Gastroesophageal sphincter (tissue), 4 donors: ENCODE measurements at regions not wholly inside any gene's neighbourhood (a gene's known extent, or its start where the extent isn't known, plus 50 kb on each side); places are given as distances from the start of the nearest gene placed in this dataset.

Source experiments
- ATAC-seq: fragments of 150-250 bp; one replicate; pipeline ENCODE4 v1.9.1; 2016; ENCODE audit warnings: mild to moderate bottlenecking, moderate library complexity
- H3K27ac ChIP-seq, 4 donors: fragments of 200-600 bp; sonication (generic) in 3 of 4; 1 replicate in 3 of 4; 2 replicates in 1 of 4; pipeline ENCODE4 v1.5.1; 2016 to 2019
- H3K27me3 ChIP-seq: fragments of 200-600 bp; sonication (generic); one replicate; pipeline ENCODE4 v1.5.1; 2019
- H3K36me3 ChIP-seq, 2 donors: fragments of 200-600 bp; sonication (generic); one replicate each; pipeline ENCODE4 v1.5.1; 2019; ENCODE audit warnings: control low read depth in 1 of 2
- H3K4me1 ChIP-seq, 3 donors: fragments of 200-600 bp; sonication (generic); 1 replicate in 2 of 3; 2 replicates in 1 of 3; pipeline ENCODE4 v1.5.1; 2016 to 2019; ENCODE audit warnings: control low read depth in 2 of 3
- H3K4me3 ChIP-seq, 2 donors: fragments of 200-600 bp; sonication (generic); one replicate each; pipeline ENCODE4 v1.5.1; 2019; ENCODE audit warnings: mild to moderate bottlenecking in 1 of 2, moderate library complexity in 1 of 2
- H3K9me3 ChIP-seq, 3 donors: fragments of 200-600 bp; sonication (generic); one replicate each; pipeline ENCODE4 v1.5.1; 2017 to 2019; ENCODE audit warnings: control low read depth in 2 of 3
- EP300 ChIP-seq: sonication (generic); formaldehyde crosslinking; IDR thresholded peaks from one replicate; pipeline ENCODE4 v1.6.1; 2017; ENCODE audit warnings: antibody characterized with exemption, mild to moderate bottlenecking
- POLR2A ChIP-seq, 2 donors: fragments of 450-650 bp; IDR thresholded peaks; one replicate each; pipeline ENCODE4 v1.6.1; 2017; ENCODE audit warnings: antibody characterized with exemption in 2 of 2, mild to moderate bottlenecking in 2 of 2, moderate library complexity in 1 of 2
- POLR2AphosphoS5 ChIP-seq: sonication (generic); formaldehyde crosslinking; IDR thresholded peaks from one replicate; pipeline ENCODE4 v1.6.1; 2017; ENCODE audit warnings: antibody characterized with exemption
- WGBS, 2 donors: methylation state at CpG; one replicate each; pipeline ENCODE4 v1.1.5; 2018; ENCODE audit warnings: low coverage in 1 of 2; 5-methylcytosine and 5-hydroxymethylcytosine counted together
- TF ChIP-seq, protein P1 (sequence below), 4 experiments: fragments of 200-600 bp in 2 of 4; fragments of 450-650 bp in 2 of 4; sonication (generic) in 1 of 4; IDR thresholded peaks; one replicate each; pipeline ENCODE4 v1.5.1; 2017 to 2019; ENCODE audit warnings: antibody characterized with exemption in 4 of 4, mild to moderate bottlenecking in 2 of 4, moderate library complexity in 2 of 4

DNA sequence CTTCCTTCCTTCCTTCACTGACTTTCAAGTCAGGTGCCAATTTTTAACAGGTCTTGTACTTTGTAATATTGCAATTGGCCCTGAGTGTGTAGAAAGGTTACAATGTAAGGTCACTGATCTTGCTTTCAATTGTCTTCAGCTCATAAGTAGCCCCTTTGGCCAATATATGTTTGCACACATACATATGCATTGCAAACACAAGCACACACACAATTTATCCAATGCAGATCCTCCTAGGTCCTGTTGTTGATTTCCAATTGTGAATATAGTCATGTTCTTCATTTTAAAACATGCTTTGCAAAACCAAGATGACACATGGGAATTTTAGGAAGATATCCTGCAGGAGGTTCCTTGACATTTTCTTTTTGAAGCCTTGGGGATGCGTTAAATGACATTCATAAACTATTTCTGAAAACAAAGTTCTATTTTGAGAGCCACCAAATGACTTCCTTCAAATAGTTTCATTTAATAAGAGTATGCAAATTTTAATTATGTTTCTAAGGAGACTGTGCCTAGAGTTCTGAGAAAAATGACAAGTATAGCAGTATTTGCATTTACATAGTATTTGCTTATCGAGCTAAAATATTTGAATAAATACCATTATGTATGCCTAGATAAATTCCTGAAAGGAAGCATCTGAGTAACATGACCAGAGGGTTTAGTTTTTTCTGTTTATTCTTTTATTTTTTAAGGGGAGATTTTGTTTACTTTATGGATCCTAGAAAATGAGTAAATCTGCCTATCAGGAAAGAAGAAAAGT lies 117.1 kb upstream of the TMEFF2 start:
- peaks cover 0 to 9% (median 0%) of the 10 kb centered on the region in 3 donors for H3K9me3 ChIP-seq
- no peak overlapping the region for H3K4me3 ChIP-seq
- H3K27ac ChIP-seq, result no peak overlapping the region
- no peaks in the 10 kb centered on the region for H3K27me3 ChIP-seq
- no peak for TF ChIP-seq EP300
- no peak for TF ChIP-seq POLR2A (IDR thresholded peaks at IDR 0.05)
- TF ChIP-seq, protein P1, sequence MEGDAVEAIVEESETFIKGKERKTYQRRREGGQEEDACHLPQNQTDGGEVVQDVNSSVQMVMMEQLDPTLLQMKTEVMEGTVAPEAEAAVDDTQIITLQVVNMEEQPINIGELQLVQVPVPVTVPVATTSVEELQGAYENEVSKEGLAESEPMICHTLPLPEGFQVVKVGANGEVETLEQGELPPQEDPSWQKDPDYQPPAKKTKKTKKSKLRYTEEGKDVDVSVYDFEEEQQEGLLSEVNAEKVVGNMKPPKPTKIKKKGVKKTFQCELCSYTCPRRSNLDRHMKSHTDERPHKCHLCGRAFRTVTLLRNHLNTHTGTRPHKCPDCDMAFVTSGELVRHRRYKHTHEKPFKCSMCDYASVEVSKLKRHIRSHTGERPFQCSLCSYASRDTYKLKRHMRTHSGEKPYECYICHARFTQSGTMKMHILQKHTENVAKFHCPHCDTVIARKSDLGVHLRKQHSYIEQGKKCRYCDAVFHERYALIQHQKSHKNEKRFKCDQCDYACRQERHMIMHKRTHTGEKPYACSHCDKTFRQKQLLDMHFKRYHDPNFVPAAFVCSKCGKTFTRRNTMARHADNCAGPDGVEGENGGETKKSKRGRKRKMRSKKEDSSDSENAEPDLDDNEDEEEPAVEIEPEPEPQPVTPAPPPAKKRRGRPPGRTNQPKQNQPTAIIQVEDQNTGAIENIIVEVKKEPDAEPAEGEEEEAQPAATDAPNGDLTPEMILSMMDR (IDR thresholded peaks at IDR 0.05), result no peak
- TF ChIP-seq POLR2AphosphoS5, result no peak
- no peaks in the 10 kb centered on the region for H3K4me1 ChIP-seq
- no peaks in the 10 kb centered on the region for H3K36me3 ChIP-seq
- no peak for ATAC-seq
- 87 to 96% methylated on average over 2 of the region's 2 CpGs for WGBS, 2 donors

DNA sequence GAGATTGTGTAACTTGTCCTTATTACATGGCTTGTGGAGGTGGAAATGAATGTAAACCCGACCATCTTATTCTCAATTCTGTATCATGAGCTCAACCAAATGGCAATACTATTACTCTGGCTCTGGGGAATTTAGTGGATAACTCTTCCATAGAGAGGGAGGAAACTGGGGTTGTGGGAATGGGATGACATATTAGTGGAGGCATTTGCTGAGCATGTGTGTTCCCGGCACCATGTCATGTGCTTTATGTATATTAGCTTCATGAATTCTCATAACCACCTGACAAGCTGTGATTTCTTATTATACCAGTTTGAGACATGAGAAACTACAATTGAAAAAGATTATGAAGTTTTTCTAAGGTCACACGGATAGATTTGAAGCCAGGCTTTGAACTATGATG lies 112.8 kb upstream of the TMEFF2 start:
- H3K9me3 ChIP-seq, result no peaks in the 10 kb centered on the region
- no peak overlapping the region for H3K4me3 ChIP-seq
- 71 to 85% methylated on average over 3 of the region's 3 CpGs for WGBS, 2 donors
- TF ChIP-seq, protein P1 (IDR thresholded peaks at IDR 0.05), result no peak
- TF ChIP-seq POLR2A (IDR thresholded peaks at IDR 0.05) (no peak), POLR2AphosphoS5 (no peak), EP300 (no peak)
- ATAC-seq, result no peak
- H3K36me3 ChIP-seq, result no peaks in the 10 kb centered on the region
- H3K27me3 ChIP-seq, result no peaks in the 10 kb centered on the region
- no peaks in the 10 kb centered on the region for H3K4me1 ChIP-seq
- no peak overlapping the region for H3K27ac ChIP-seq

DNA sequence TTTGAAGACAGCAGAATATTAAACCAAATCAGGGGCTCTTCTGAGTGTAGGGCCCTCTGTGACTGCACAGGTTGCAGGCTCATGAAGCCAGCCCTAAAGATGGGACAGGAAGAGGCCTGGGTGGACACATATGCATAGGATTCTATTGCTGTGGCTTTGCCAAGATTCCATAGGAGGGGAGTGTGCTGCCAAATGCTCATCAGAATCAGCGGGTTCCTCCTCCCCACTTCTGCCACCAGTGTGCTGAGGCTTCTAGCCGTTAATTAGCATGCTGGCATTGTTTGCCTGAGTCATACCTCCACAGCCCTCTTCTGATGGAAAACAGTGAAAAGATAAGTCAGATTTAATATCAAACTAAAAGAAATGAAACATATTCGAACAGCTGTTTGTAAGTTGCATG lies 103.9 kb upstream of the TMEFF2 start:
- H3K36me3 ChIP-seq, result no peaks in the 10 kb centered on the region
- no peak for TF ChIP-seq POLR2AphosphoS5
- H3K4me1 ChIP-seq, result no peaks in the 10 kb centered on the region
- WGBS, 2 donors, result 62 to 100% methylated on average over 1 to 3 of the region's 3 CpGs
- no peaks in the 10 kb centered on the region for H3K27me3 ChIP-seq
- no peak overlapping the region for H3K27ac ChIP-seq
- H3K4me3 ChIP-seq, result no peak overlapping the region
- no peaks in the 10 kb centered on the region for H3K9me3 ChIP-seq
- ATAC-seq, result no peak

DNA sequence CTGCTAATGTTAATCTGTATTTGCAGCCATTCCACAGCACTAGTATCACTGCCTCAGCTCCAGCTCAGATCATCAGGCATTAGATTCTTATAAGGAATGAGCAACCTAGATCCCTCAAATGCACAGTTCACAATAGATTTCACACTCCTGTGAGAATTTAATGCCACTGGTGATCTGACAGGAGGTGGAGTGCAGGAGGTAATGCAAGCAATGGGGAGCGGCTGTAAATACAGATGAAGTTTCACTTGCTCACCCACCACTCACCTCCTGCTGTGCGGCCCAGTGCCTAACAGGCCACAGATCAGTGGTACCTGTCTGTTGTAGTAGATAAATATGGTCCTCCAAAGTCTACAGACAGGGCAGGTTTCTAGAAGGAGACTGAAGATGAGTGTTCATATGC lies 97.7 kb upstream of the TMEFF2 start:
- TF ChIP-seq POLR2A (IDR thresholded peaks at IDR 0.05), result no peak
- no peak for TF ChIP-seq POLR2AphosphoS5
- TF ChIP-seq, protein P1 (IDR thresholded peaks at IDR 0.05), result no peak
- TF ChIP-seq EP300, result no peak
- 92 to 100% methylated on average over 1 to 2 of the region's 2 CpGs for WGBS, 2 donors
- H3K9me3 ChIP-seq, result no peaks in the 10 kb centered on the region
- H3K27ac ChIP-seq, result no peak overlapping the region
- no peak overlapping the region for H3K4me3 ChIP-seq
- no peaks in the 10 kb centered on the region for H3K27me3 ChIP-seq
- no peaks in the 10 kb centered on the region for H3K4me1 ChIP-seq
- H3K36me3 ChIP-seq, result no peaks in the 10 kb centered on the region
- no peak for ATAC-seq

DNA sequence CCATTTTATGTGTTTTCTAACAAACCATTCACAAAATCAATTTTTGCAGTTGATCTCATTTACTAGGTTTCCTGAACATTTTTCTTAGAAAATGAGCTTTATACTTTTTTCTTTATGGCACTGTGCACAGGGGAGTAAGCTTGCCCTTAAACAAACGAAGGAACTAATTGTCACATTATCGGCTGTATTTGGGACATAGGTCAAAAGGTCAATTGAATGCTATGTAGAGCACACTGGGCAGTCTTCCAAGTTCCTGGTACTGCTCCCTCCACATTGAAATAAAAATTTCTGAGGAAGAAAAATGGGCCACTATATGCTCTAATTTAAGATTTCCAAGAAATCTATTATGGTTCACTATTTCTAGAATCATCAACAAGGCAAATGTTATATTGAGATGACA lies 93.6 kb upstream of the TMEFF2 start:
- no peak overlapping the region for H3K4me3 ChIP-seq
- no peaks in the 10 kb centered on the region for H3K4me1 ChIP-seq
- H3K27ac ChIP-seq, result no peak overlapping the region
- WGBS, 2 donors, result 7 to 21% methylated on average over 2 of the region's 2 CpGs
- no peaks in the 10 kb centered on the region for H3K27me3 ChIP-seq
- no peak for ATAC-seq
- TF ChIP-seq POLR2AphosphoS5, result no peak
- no peaks in the 10 kb centered on the region for H3K9me3 ChIP-seq
- H3K36me3 ChIP-seq, result no peaks in the 10 kb centered on the region

DNA sequence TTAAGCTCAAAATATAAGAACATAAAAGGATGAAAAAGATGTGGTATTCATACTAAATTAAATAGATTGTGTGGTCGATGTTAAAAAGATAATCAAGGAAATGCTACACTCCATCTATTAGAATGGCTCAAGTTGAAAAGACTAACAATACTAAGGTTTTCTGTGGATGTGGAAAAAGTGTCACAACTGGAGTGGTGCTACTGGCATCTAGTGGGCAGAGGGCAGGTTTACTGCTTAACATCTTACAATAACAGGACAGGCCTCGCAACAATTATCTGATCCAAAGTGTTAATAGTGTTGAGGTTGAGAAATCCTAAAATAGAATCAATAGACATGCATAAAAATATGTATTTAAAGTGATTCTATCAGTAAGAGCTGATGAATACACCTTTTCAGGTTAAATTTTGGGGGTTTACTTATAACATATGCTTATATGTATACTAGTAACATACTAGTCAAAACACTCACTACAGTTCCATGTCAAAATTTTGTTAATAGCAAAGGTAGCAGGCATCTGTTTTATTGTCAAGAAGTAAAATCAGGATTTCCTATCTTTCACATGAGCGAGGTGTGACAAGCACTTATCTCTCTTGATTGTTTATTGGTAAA lies 91.5 kb upstream of the TMEFF2 start:
- TF ChIP-seq, protein P1 (IDR thresholded peaks at IDR 0.05), result no peak
- TF ChIP-seq POLR2A (IDR thresholded peaks at IDR 0.05) (no peak), POLR2AphosphoS5 (no peak), EP300 (no peak)
- no peak for ATAC-seq
- no peaks in the 10 kb centered on the region for H3K4me1 ChIP-seq
- H3K27me3 ChIP-seq, result no peaks in the 10 kb centered on the region
- H3K9me3 ChIP-seq, result no peaks in the 10 kb centered on the region
- H3K4me3 ChIP-seq, result no peak overlapping the region
- no peak overlapping the region for H3K27ac ChIP-seq
- WGBS, 2 donors, result 63 to 89% methylated on average over 3 of the region's 3 CpGs
- H3K36me3 ChIP-seq, result no peaks in the 10 kb centered on the region
